Tibial artery (tissue), 4 donors: ENCODE measurements at regions not wholly inside any gene's neighbourhood (a gene's known extent, or its start where the extent isn't known, plus 50 kb on each side); places are given as distances from the start of the nearest gene placed in this dataset.
A peak's percentile ranks its signal among the peaks of the same experiment; 100 is the strongest.

Experiments used
- DNase-seq, 2 donors: peaks; one replicate each; pipeline ENCODE4 v3.0.0-alpha.2; 2019
- H3K27ac ChIP-seq, 2 donors: fragments of 200-600 bp; sonication (generic) in 1 of 2; 1 replicate in 1 of 2; 2 replicates in 1 of 2; pipeline ENCODE4 v1.5.1; 2018 to 2019; ENCODE audit warnings: mild to moderate bottlenecking in 1 of 2
- H3K27me3 ChIP-seq, 2 donors: fragments of 200-600 bp; sonication (generic) in 1 of 2; one replicate each; pipeline versions ENCODE4 v1.5.1 to v1.6.0; 2016 to 2019
- H3K36me3 ChIP-seq, 3 donors: fragments of 200-600 bp; sonication (generic) in 2 of 3; one replicate each; pipeline ENCODE4 v1.5.1; 2016 to 2019; ENCODE audit warnings: mild to moderate bottlenecking in 2 of 3
- H3K4me1 ChIP-seq, 4 donors: fragments of 200-600 bp; sonication (generic) in 2 of 4; 1 replicate in 3 of 4; 2 replicates in 1 of 4; pipeline ENCODE4 v1.5.1; 2016 to 2019
- H3K4me3 ChIP-seq, 2 donors: fragments of 200-600 bp; sonication (generic) in 1 of 2; 1 replicate in 1 of 2; 2 replicates in 1 of 2; pipeline ENCODE4 v1.5.1; 2018 to 2019; ENCODE audit warnings: mild to moderate bottlenecking in 2 of 2
- H3K9me3 ChIP-seq, 3 donors: fragments of 200-600 bp; sonication (generic) in 1 of 3; one replicate each; pipeline ENCODE4 v1.5.1; 2016 to 2019
- intact Hi-C: fragments of 100-400 bp; cut with DNase I; formaldehyde crosslinking; loops from one replicate; pipeline ENCODE4 v1.15.0; 2023; ENCODE audit warnings: low total_unique reads
- TF ChIP-seq, protein P1 (sequence below), 2 experiments: fragments of 200-600 bp in 1 of 2; fragments of 450-650 bp in 1 of 2; IDR thresholded peaks; one replicate each; pipeline ENCODE4 v1.5.1; 2017 to 2019; ENCODE audit warnings: antibody characterized with exemption in 2 of 2, mild to moderate bottlenecking in 1 of 2, moderate library complexity in 1 of 2

DNA sequence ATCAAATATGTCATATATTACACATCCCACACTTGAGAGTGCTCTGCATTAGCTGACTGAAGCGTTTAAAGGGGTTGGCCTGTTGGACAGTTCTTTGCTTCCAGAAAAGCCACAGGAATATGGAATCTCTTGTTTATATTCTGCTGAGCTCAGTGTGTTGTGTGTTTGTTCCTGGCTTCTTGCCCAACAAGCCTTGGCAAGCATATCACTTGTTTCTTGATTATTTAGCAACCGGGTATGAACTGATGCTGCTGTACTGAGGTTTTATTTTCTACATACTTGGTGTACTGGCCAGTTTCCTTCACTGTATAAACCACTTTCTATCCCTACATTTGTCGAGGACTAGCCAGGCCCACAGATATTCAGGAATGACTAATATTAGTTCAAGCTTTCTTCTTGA lies 378.9 kb downstream of the KCTD16 start:
- Histone ChIP-seq H3K36me3 (no peaks in the 10 kb centered on the region), H3K27me3 (no peaks in the 10 kb centered on the region), H3K4me3 (no peak overlapping the region), H3K9me3 (no peaks in the 10 kb centered on the region), H3K27ac (no peak overlapping the region), H3K4me1 (no peaks in the 10 kb centered on the region)
- DNase-seq: peak in 1 of 2 donors; percentile 33
- intact Hi-C loops: no loop called here
- TF ChIP-seq, protein P1, sequence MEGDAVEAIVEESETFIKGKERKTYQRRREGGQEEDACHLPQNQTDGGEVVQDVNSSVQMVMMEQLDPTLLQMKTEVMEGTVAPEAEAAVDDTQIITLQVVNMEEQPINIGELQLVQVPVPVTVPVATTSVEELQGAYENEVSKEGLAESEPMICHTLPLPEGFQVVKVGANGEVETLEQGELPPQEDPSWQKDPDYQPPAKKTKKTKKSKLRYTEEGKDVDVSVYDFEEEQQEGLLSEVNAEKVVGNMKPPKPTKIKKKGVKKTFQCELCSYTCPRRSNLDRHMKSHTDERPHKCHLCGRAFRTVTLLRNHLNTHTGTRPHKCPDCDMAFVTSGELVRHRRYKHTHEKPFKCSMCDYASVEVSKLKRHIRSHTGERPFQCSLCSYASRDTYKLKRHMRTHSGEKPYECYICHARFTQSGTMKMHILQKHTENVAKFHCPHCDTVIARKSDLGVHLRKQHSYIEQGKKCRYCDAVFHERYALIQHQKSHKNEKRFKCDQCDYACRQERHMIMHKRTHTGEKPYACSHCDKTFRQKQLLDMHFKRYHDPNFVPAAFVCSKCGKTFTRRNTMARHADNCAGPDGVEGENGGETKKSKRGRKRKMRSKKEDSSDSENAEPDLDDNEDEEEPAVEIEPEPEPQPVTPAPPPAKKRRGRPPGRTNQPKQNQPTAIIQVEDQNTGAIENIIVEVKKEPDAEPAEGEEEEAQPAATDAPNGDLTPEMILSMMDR (IDR thresholded peaks at IDR 0.05): no peak

DNA sequence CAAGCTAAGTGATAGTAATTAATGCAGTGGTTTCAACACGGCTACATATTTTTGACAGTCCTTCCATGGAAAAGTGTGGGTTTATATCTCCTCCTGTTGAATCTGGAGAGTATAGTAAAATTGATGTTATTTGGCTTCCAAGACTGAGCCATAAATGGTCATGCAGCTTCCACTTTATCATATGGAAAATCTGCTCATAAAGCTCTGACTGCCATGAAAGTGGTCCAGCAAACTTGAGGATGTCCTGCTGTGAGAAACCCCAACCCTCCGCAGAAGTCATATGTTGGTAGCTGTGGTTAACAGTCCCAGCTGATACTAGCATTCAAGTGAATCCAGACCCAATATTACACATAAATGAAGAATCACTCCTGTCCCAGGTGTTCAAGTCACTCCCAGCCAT lies 378.3 kb downstream of the KCTD16 start:
- TF ChIP-seq, protein P1 (IDR thresholded peaks at IDR 0.05): no peak
- no peak for DNase-seq
- intact Hi-C loops: no loop called here
- H3K9me3 ChIP-seq: no peaks in the 10 kb centered on the region
- H3K27ac ChIP-seq: no peak overlapping the region
- no peaks in the 10 kb centered on the region for H3K27me3 ChIP-seq
- H3K36me3 ChIP-seq: no peaks in the 10 kb centered on the region
- no peaks in the 10 kb centered on the region for H3K4me1 ChIP-seq
- no peak overlapping the region for H3K4me3 ChIP-seq

DNA sequence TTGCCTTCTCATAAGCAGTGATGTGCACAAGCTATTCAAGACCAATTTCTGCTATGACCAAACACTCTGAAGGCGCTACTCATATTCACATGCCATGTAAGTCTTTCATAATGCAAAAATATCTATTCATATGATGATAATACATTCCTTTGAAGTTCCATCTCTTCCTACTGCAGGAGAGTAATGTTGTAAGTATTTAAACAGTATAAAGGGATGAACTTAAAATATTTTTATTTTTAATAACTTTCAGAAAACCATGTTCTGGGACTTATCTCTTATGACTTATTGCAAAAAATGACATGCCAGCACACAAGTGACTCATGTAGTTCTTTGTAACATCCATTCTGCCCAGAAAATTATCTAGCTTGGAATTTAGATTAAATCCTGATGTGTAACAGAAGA lies 376.4 kb downstream of the KCTD16 start:
- TF ChIP-seq, protein P1 (IDR thresholded peaks at IDR 0.05): no peak
- Histone ChIP-seq H3K9me3 (no peaks in the 10 kb centered on the region), H3K36me3 (no peaks in the 10 kb centered on the region), H3K27me3 (no peaks in the 10 kb centered on the region), H3K4me1 (no peaks in the 10 kb centered on the region), H3K27ac (no peak overlapping the region), H3K4me3 (no peak overlapping the region)
- DNase-seq: no peak
- intact Hi-C loops: no loop called here

DNA sequence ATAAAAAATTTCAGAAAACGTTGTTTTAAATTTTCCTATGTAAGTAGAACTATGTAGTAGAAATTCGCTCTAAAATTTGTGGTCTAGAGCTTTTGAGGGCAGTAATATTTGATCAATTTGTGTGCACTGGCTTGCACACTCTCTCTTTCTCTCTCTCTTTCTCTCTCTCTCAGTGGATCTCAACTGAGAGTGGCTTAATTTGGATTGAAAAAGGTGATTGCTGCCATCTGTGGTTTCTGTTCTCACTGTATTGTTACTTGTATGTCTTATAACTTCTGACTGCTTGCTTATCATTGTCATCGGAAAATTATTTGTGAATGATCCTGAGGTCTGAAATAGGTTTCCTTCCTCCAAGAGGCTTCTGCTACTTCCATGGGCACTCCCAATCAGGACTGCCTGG lies 368.2 kb downstream of the KCTD16 start:
- DNase-seq: no peak
- Histone ChIP-seq H3K36me3 (no peaks in the 10 kb centered on the region), H3K9me3 (no peaks in the 10 kb centered on the region), H3K27ac (no peak overlapping the region), H3K4me1 (no peaks in the 10 kb centered on the region), H3K4me3 (no peak overlapping the region), H3K27me3 (no peaks in the 10 kb centered on the region)
- intact Hi-C loops: no loop called here
- TF ChIP-seq, protein P1 (IDR thresholded peaks at IDR 0.05): no peak
